ENCODE measurements at regions not wholly inside any gene's neighbourhood (a gene's known extent, or its start where the extent isn't known, plus 50 kb on each side); places are given as distances from the start of the nearest gene placed in this dataset.

GRCh38 chr7:46927131-46927810 is 654.6 kb downstream of the TNS3 start (continued):
- TF ChIP-seq CTCF (IDR thresholded peaks at IDR 0.05 in 2 of 3, conservative IDR thresholded peaks at IDR 0.05 in 1 of 3; ENCODE audit: borderline replicate concordance in 1 of 3, insufficient read depth in 1 of 3, low read depth in 2 of 3, low read length in 2 of 3), result no peak
- TF ChIP-seq ELF1 (IDR thresholded peaks at IDR 0.05; ENCODE audit: borderline replicate concordance, low read depth), result no peak

GRCh38 chr7:46916581-46916980 is 665.3 kb downstream of the TNS3 start:
- no peak overlapping the region for H3K9ac ChIP-seq (ENCODE audit: low read length)
- BruUV-seq (replicated peaks), result no TSS peak
- H4K20me1 ChIP-seq (ENCODE audit: insufficient read depth), result no peaks in the 10 kb centered on the region
- H3K27me3 ChIP-seq (ENCODE audit: insufficient read depth, low read length), result no peaks in the 10 kb centered on the region
- H3K79me2 ChIP-seq (ENCODE audit: insufficient read depth, low read length), result no peaks in the 10 kb centered on the region
- H3K4me2 ChIP-seq (ENCODE audit: low read length), result no peak overlapping the region
- POLR2A ChIA-PET, result no interaction called here
- no peaks in the 10 kb centered on the region for H3K9me2 ChIP-seq (ENCODE audit: insufficient read depth)
- H3K36me3 ChIP-seq (ENCODE audit: control insufficient read depth in 1 of 2, insufficient read depth in 2 of 2, low read length in 2 of 2), result no peaks in the 10 kb centered on the region
- RAD21 ChIA-PET (ENCODE audit: low non-redundant PET in 1 of 2, low total read pairs in 2 of 2, uncharacterized antibody in 2 of 2, unreplicated experiment in 2 of 2), result no interaction called here
- CTCF ChIA-PET, result no interaction called here
- no peak overlapping the region for H3K4me3 ChIP-seq (replicated peaks in 1 of 2; ENCODE audit: low read depth in 1 of 2, low read length in 2 of 2)
- no peak overlapping the region for H3K27ac ChIP-seq (ENCODE audit: low read depth, low read length)
- H2AFZ ChIP-seq (ENCODE audit: low read depth, low read length, poor library complexity, severe bottlenecking), result no peak overlapping the region
- ATAC-seq (no peak), DNase-seq (ENCODE audit: low read depth, low spot score) (no peak)
- no peaks in the 10 kb centered on the region for H3K9me3 ChIP-seq (ENCODE audit: control insufficient read depth in 1 of 2, insufficient read depth in 1 of 2, low read depth in 1 of 2, low read length in 2 of 2)
- H3K4me1 ChIP-seq (ENCODE audit: control insufficient read depth in 1 of 2, insufficient read depth in 2 of 2, low read length in 2 of 2), result no peaks in the 10 kb centered on the region
- intact Hi-C loops (cut with micrococcal nuclease), result no loop called here
- no peak for TF ChIP-seq YY1 (IDR thresholded peaks at IDR 0.05; ENCODE audit: extremely low read depth, insufficient replicate concordance, low read depth, low read length)
- TF ChIP-seq SP1 (IDR thresholded peaks at IDR 0.05; ENCODE audit: low read depth), result no peak
- no peak for TF ChIP-seq TCF7L2 (IDR thresholded peaks at IDR 0.05; ENCODE audit: borderline replicate concordance, extremely low read depth, insufficient read depth, insufficient read length)
- no peak for TF ChIP-seq ELF1 (IDR thresholded peaks at IDR 0.05; ENCODE audit: borderline replicate concordance, low read depth)
- no peak for TF ChIP-seq CTCF (IDR thresholded peaks at IDR 0.05 in 2 of 3, conservative IDR thresholded peaks at IDR 0.05 in 1 of 3; ENCODE audit: borderline replicate concordance in 1 of 3, insufficient read depth in 1 of 3, low read depth in 2 of 3, low read length in 2 of 3)
- no peak for TF ChIP-seq SIN3A (IDR thresholded peaks at IDR 0.05; ENCODE audit: low read depth)
- no peak for TF ChIP-seq ATF3 (IDR thresholded peaks at IDR 0.05)
- TF ChIP-seq POLR2AphosphoS5 (IDR thresholded peaks at IDR 0.05; ENCODE audit: low read depth, low read length), result no peak
- no peak for TF ChIP-seq POLR2A (IDR thresholded peaks at IDR 0.05; ENCODE audit: borderline replicate concordance, extremely low read depth, insufficient read depth, insufficient read length)
- no peak for TF ChIP-seq JUND (IDR thresholded peaks at IDR 0.05)
- no peak for TF ChIP-seq ZFX (IDR thresholded peaks at IDR 0.05)
- no peak for TF ChIP-seq MAX (IDR thresholded peaks at IDR 0.05)
- no peak for TF ChIP-seq REST (IDR thresholded peaks at IDR 0.05; ENCODE audit: low read depth)
- no peak for TF ChIP-seq RAD21 (IDR thresholded peaks at IDR 0.05; ENCODE audit: low read depth)
- TF ChIP-seq EZH2phosphoT487 (IDR thresholded peaks at IDR 0.05; ENCODE audit: borderline replicate concordance), result no peak
- TF ChIP-seq EZH2 (IDR thresholded peaks at IDR 0.05), result no peak
- TF ChIP-seq SRF (IDR thresholded peaks at IDR 0.05; ENCODE audit: low read depth), result no peak
